ENCODE measurements at regions not wholly inside any gene's neighbourhood (a gene's known extent, or its start where the extent isn't known, plus 50 kb on each side); places are given as distances from the start of the nearest gene placed in this dataset.

DNA sequence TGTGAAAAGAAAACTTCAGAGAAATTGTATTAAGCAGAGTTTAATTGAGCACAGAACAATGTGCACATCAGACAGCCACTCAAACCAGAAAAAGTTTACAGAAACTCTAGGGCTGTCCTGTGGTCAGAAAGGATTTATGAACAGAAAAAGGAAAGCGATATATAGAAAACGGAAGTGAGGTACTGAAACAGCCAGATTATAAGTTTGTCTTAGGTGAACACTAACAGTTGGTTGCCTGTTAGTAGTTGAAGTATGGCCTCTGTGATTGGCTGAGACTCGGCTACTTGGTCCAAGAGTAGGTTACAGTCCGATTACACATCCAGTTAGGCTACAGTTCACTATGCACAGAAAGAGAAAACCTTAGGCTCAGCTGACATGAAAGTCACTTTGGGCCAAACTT is 1232.5 kb upstream of the RAG2 start:
- no peaks in the 10 kb centered on the region for H3K4me1 ChIP-seq
- WGBS, 5 donors = 77 to 82% (median 81%) methylated on average over 4 of the region's 4 CpGs
- intact Hi-C loops (cut with DNase I; ENCODE audit: low total_unique reads) = no loop called here

DNA sequence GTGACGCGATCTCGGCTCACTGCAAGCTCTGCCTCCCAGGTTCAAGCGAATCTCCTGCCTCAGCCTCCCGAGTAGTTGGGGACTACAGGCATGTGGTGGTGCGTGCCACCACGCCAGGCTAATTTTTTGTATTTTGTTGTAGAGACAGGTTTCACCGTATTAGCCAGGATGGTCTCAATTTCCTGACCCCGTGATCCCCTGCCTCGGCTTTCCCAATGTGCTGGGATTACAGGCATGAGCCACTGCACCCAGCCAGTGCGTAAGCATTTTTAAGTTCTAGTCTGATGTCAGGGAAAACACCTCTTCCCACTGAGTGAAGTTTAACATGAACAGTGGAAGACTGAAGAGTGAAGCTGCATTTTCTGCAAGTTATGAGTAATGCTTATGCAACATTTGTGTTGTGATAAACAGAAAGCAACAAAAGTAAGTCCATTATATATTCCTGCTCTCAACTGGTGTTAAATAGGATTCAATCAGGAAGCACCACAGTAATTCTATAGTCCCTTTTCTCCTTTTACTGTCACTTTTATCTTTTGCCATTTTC is 1219.8 kb upstream of the RAG2 start:
- Histone ChIP-seq H3K27me3 (no peaks in the 10 kb centered on the region), H3K36me3 (no peaks in the 10 kb centered on the region), H3K4me3 (no peak overlapping the region), H3K9me3 (peaks cover 0 to 29% (median 3%) of the 10 kb centered on the region in 4 donors), H3K4me1 (no peaks in the 10 kb centered on the region), H3K27ac (no peak overlapping the region)
- 80 to 91% (median 88%) methylated on average over 11 of the region's 11 CpGs for WGBS, 5 donors
- intact Hi-C loops (cut with DNase I; ENCODE audit: low total_unique reads) = no loop called here
- DNase-seq = no peak
- TF ChIP-seq POLR2A (IDR thresholded peaks at IDR 0.05) = no peak
- TF ChIP-seq POLR2AphosphoS5 (IDR thresholded peaks at IDR 0.05) = no peak
- no peak for TF ChIP-seq EP300 (IDR thresholded peaks at IDR 0.05)
- TF ChIP-seq, protein P1, sequence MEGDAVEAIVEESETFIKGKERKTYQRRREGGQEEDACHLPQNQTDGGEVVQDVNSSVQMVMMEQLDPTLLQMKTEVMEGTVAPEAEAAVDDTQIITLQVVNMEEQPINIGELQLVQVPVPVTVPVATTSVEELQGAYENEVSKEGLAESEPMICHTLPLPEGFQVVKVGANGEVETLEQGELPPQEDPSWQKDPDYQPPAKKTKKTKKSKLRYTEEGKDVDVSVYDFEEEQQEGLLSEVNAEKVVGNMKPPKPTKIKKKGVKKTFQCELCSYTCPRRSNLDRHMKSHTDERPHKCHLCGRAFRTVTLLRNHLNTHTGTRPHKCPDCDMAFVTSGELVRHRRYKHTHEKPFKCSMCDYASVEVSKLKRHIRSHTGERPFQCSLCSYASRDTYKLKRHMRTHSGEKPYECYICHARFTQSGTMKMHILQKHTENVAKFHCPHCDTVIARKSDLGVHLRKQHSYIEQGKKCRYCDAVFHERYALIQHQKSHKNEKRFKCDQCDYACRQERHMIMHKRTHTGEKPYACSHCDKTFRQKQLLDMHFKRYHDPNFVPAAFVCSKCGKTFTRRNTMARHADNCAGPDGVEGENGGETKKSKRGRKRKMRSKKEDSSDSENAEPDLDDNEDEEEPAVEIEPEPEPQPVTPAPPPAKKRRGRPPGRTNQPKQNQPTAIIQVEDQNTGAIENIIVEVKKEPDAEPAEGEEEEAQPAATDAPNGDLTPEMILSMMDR (IDR thresholded peaks at IDR 0.05) = no peak

More for the DNA sequence above, 1232.5 kb upstream of the RAG2 start:
- TF ChIP-seq, protein P1 (IDR thresholded peaks at IDR 0.05) = no peak
- TF ChIP-seq POLR2AphosphoS5 (IDR thresholded peaks at IDR 0.05) (no peak), POLR2A (IDR thresholded peaks at IDR 0.05) (no peak), EP300 (IDR thresholded peaks at IDR 0.05) (no peak)
- DNase-seq = no peak
- no peak overlapping the region for H3K4me3 ChIP-seq
- H3K9me3 ChIP-seq = no peaks in the 10 kb centered on the region
- H3K27me3 ChIP-seq = no peaks in the 10 kb centered on the region
- no peaks in the 10 kb centered on the region for H3K36me3 ChIP-seq
- H3K27ac ChIP-seq = no peak overlapping the region

- intact Hi-C loops (cut with DNase I; ENCODE audit: low total_unique reads) = no loop called here
- H3K9me3 ChIP-seq = peaks cover 0 to 15% (median 3%) of the 10 kb centered on the region in 4 donors
- peak in 1 of 2 donors; percentile 1 for DNase-seq
- 74 to 87% (median 85%) methylated on average over 10 to 16 of the region's 16 CpGs for WGBS, 5 donors
- H3K36me3 ChIP-seq = no peaks in the 10 kb centered on the region
- no peaks in the 10 kb centered on the region for H3K4me1 ChIP-seq
- H3K27ac ChIP-seq = no peak overlapping the region
- no peaks in the 10 kb centered on the region for H3K27me3 ChIP-seq
- no peak overlapping the region for H3K4me3 ChIP-seq
- TF ChIP-seq, protein P1 (IDR thresholded peaks at IDR 0.05) = no peak
- TF ChIP-seq POLR2A (IDR thresholded peaks at IDR 0.05) (no peak), POLR2AphosphoS5 (IDR thresholded peaks at IDR 0.05) (no peak), EP300 (IDR thresholded peaks at IDR 0.05) (no peak)
Measured at GRCh38 chr11:37812281-37812880, 1214.3 kb upstream of the RAG2 start.

DNA sequence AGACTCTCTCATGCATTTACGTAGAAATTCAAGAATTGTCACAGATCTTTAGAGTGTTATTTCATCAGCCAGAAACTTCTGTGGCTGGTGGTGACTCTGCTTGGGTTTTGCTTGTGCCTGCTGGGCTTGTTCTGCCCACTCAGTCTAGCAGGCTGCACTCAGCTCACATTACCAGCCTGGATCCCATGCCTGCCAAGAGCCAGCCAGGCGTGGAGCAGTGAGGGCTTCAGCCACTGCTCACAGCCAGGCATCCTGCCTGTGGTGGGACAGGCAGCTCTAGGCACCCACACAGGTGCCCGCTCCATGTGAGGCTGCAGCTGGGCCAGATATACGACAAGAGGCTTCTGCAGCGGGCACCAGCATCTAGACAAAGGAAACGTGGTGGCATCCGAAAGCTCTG is 1213.3 kb upstream of the RAG2 start:
- no peak for TF ChIP-seq EP300 (IDR thresholded peaks at IDR 0.05)
- TF ChIP-seq, protein P1 (IDR thresholded peaks at IDR 0.05) = no peak
- no peak for TF ChIP-seq POLR2A (IDR thresholded peaks at IDR 0.05)
- no peak for TF ChIP-seq POLR2AphosphoS5 (IDR thresholded peaks at IDR 0.05)
- no peaks in the 10 kb centered on the region for H3K27me3 ChIP-seq
- no peaks in the 10 kb centered on the region for H3K36me3 ChIP-seq
- no peaks in the 10 kb centered on the region for H3K4me1 ChIP-seq
- no peak for DNase-seq
- intact Hi-C loops (cut with DNase I; ENCODE audit: low total_unique reads) = no loop called here
- H3K4me3 ChIP-seq = no peak overlapping the region
- peaks cover 0 to 15% (median 3%) of the 10 kb centered on the region in 4 donors for H3K9me3 ChIP-seq
- 75 to 100% (median 89%) methylated on average over 1 to 7 of the region's 7 CpGs for WGBS, 5 donors
- H3K27ac ChIP-seq = no peak overlapping the region

All from stomach (tissue), 8 donors.